Skin of body (tissue), 1 donor: ENCODE measurements at regions not wholly inside any gene's neighbourhood (a gene's known extent, or its start where the extent isn't known, plus 50 kb on each side); places are given as distances from the start of the nearest gene placed in this dataset.

Experiments
- DNase-seq: peaks from one replicate; lab custom pipeline; 2025; lab: John Stamatoyannopoulos, UW

GRCh38 chr1:38267037-38268036 lies 220.7 kb upstream of the POU3F1 start:
- DNase-seq = no peak

- no peak for DNase-seq
Measured at GRCh38 chr1:38266197-38266520, 219.6 kb upstream of the POU3F1 start.

GRCh38 chr1:38265293-38266196 lies 219.0 kb upstream of the POU3F1 start:
- no peak for DNase-seq

GRCh38 chr1:38263438-38263837 lies 216.8 kb upstream of the POU3F1 start:
- DNase-seq = no peak

- DNase-seq = no peak
Measured at GRCh38 chr1:38261574-38261973, 215.0 kb upstream of the POU3F1 start.

GRCh38 chr1:38258085-38258627 lies 211.6 kb upstream of the POU3F1 start:
- no peak for DNase-seq

GRCh38 chr1:38257374-38257773 lies 210.8 kb upstream of the POU3F1 start:
- DNase-seq = no peak

- no peak for DNase-seq
Measured at GRCh38 chr1:38256072-38256471, 209.5 kb upstream of the POU3F1 start.

- no peak for DNase-seq
Measured at GRCh38 chr1:38253314-38253713, 206.7 kb upstream of the POU3F1 start.

- DNase-seq = no peak
Measured at GRCh38 chr1:38250356-38250755, 203.8 kb upstream of the POU3F1 start.

GRCh38 chr1:38249001-38249400 lies 202.4 kb upstream of the POU3F1 start:
- no peak for DNase-seq

GRCh38 chr1:38246955-38247952 lies 200.7 kb upstream of the POU3F1 start:
- DNase-seq = no peak

GRCh38 chr1:38244218-38244845 lies 197.7 kb upstream of the POU3F1 start:
- DNase-seq = no peak

GRCh38 chr1:38243106-38243505 lies 196.5 kb upstream of the POU3F1 start:
- DNase-seq = no peak

- DNase-seq = no peak
Measured at GRCh38 chr1:38242506-38242905, 195.9 kb upstream of the POU3F1 start.

GRCh38 chr1:38241594-38242334 lies 195.2 kb upstream of the POU3F1 start:
- DNase-seq = no peak

- no peak for DNase-seq
Measured at GRCh38 chr1:38240618-38241017, 194.0 kb upstream of the POU3F1 start.

GRCh38 chr1:38239258-38239835 lies 192.8 kb upstream of the POU3F1 start:
- DNase-seq = no peak

GRCh38 chr1:38238294-38238693 lies 191.7 kb upstream of the POU3F1 start:
- DNase-seq = no peak
